ENCODE measurements at regions not wholly inside any gene's neighbourhood (a gene's known extent, or its start where the extent isn't known, plus 50 kb on each side); places are given as distances from the start of the nearest gene placed in this dataset.
"Not testable (repeated sequence)": the region's sequence is repeated elsewhere in the genome, so short reads cannot be mapped to it uniquely, and the experiment has no call there.

DNA sequence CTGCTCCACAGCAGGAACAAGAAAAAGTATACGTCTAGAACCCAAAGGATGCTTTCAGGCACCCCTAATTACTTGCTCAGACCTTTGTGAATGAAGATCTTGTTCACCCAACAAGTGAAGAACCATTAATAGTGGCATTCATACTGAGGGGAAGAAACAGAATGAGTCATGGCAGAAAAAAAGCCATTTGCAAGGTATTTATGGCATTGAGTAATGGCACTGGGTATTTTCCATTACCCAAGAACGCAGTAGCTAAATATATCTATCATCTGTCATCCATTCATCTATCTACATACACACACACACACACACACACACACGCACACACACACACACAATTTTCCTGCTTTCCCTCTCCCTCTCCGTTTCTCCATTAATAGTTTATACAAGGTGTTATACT, 56.4 kb upstream of the XIRP2 start:
- no peak for DNase-seq (ENCODE audit: low read depth)

DNA sequence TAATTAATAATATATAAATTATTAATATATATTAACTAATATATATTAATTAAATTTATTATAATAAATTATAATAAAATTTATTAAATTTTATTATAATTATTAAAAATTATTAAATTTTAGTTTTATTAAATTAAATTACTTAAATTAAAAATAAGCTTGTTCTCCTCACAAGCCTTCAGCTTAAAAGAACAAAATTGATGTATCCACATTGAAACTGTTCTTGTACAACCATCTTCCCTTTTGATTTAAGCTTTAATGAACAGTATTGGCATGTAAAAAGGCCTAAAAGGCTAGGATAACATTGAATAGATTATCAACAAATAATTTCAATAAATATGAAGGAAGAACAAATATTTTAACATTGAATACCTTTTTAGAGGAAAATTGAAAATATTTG, 62.4 kb upstream of the XIRP2 start:
- DNase-seq (ENCODE audit: low read depth) = no peak

GRCh38 chr2:166814335-166814734, 73.9 kb upstream of the XIRP2 start:
- DNase-seq (ENCODE audit: low read depth) = no peak

DNA sequence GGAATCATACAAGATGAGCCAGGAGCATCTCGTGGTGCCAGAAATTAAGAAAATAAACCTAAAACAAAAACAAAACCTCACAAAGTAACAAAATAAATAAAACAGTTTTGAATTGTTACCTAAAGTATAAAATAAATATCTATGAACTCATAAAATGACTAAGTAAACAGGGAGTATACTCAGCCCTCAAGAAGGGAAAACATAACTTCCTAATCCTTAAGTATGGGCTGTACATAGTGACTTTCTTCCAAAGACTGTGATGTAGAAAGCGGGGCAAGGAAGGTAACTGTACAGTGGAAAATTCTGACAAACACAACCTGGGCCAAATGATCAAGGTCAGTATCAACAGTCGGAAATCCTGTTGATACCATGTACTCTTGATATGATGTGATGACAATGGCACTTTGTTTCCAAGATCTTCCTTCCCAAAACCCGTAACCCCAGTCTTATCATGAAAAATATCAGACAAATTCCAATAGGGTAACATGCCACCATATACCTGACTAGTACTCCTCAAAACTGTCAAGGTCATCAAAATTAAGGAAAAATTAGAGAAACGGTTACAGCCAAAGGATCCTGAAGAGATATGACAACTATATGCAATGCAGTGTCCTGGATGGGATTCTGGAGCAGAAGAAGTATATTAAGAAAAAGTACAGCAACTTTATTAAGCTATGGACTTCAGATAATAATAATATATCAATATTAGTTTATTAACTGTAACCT, 76.0 kb upstream of the XIRP2 start:
- no peak for DNase-seq (ENCODE audit: low read depth)

DNA sequence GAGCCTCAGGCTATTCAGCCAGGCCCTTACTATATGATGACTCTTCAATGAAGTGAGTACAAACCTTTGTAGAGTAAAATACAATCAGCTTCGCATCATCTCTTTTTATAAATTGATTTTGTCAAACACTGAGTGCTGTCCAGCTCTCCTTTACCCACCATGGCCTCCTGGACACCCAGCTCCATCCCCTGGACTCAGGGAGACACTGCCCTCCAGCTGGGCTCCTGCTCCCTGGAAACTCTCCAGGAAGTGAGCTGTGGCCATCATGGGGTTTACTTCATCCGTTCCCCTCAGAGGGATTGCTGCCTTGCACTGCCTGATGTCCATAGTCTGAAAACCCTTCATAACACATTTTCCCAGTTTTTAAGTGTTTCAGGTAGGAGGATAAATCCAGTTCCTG, 82.5 kb upstream of the XIRP2 start:
- no peak for DNase-seq (ENCODE audit: low read depth)

- no peak for DNase-seq (ENCODE audit: low read depth)
Measured at GRCh38 chr2:166803373-166804000, 84.8 kb upstream of the XIRP2 start.

GRCh38 chr2:166802475-166802874, 85.8 kb upstream of the XIRP2 start:
- DNase-seq (ENCODE audit: low read depth) = no peak

DNA sequence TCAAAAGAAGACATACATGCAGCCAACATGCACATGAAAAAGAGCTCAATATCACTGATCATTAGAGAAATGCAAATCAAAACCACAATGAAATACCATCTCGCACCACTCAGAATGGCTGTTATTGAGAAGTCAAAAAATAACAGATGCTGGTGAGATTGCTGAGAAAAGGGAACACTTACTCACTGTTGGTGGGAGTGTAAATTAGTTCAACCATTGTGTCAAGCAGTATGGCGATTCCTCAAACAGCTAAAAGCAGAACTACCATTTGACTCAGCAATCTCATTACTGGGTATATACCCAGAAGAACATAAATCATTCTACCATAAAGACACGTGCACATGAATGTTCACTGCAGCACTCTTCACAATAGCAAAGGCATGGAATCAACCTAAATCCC, 95.5 kb upstream of the XIRP2 start:
- DNase-seq (ENCODE audit: low read depth) = no peak

DNA sequence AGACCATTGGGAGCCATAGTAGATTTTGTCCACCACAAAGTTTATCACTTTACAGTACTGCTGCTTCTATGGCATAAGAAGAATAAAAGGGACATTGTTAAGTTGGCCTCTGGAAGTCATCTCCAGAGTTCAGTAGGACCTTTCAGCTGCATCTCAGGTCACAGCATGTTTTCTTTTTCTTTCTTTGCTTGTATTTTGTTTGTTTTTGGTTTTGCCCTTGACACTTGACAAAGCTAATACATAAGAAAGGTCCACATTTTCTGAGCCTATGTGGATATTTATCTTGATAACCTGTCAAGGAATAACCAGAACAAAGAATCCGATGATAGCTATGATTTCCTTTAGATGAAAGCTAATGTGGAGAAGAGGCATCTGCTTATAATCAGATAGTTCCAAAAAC, 101.6 kb upstream of the XIRP2 start:
- DNase-seq (ENCODE audit: low read depth) = no peak

- no peak for DNase-seq (ENCODE audit: low read depth)
Measured at GRCh38 chr2:166784296-166784946, 103.9 kb upstream of the XIRP2 start.

DNA sequence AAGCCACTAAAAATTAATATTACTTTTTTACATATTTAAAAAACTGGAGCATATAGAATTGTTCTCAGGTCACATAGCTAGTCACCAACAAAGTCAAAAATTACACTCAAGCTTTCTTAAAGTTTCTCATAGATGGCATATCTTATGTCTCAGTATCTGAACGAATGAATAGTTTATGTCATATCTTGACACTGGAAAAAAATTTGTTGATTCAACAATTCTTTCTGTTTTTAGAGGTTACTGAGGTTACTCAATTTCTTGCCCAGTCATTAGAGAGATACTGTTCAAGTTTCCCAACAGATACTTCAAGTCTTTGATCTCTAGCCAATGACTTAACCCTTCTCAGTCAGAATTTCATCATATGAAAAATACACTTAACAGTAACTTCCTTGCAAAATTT, 113.1 kb upstream of the XIRP2 start:
- DNase-seq (ENCODE audit: low read depth) = no peak

DNA sequence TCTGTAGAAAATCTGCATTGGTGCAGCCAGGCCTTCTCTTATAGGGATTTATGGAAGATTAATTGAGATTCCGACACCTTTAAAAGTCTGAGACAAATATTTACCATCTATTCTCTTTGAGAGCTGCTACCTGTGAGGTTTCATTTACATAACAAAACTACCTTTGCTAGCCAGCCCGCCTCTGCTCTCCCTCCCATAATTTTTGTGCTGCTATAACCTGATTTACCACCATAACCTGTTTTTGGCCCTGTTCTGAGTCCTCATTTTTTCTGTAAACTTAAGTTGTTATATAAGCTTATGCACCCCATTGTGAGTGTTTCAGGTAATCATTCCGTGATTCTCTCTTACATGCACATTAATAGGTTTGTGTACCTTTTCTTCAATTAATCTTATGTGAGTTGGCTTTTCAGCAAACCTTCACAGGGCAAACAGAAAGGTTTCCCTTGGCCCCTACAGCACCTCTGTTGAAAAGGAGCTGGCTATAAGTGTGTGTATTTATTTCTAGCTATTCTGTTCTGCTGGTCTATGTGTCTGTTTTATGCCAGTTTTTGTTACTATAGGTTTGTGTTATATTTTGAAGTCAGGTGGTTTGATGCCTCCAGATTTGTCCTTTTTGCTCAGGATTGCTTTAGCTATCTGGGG, 114.9 kb upstream of the XIRP2 start:
- no peak for DNase-seq (ENCODE audit: low read depth)

DNA sequence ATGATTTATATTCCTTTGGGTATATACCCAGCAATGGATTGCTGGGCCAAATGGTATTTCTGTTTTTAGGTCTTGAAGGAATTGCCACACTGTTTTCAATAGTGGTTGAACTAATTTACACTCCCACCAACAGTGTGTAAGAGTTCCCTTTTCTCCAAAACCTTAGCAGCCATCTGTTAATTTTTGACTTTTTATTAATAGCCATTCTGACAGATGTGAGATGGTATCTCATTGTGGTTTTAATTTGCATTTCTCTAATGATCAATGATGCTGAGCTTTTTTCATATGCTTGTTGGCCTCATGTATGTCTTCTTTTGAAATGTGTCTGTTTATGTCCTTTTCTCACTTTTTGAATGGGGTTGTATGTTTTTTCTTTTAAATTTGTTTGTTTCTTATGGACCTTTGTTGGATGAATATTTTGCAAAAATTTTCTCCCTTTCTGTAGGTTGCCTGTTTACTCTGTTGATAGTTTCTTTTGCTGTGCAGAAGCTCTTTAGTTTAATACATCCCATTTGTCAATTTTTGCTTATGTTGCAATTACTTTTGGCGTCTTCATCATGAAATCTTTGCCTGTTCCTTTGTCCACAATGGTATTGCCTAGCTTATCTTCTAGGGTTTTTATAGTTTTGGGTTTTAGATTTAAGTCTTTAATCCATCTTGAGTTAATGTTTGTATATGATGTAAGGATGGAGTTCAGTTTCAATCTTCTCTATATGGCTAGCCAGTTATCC, 119.7 kb upstream of the XIRP2 start:
- DNase-seq (ENCODE audit: low read depth) = no peak

DNA sequence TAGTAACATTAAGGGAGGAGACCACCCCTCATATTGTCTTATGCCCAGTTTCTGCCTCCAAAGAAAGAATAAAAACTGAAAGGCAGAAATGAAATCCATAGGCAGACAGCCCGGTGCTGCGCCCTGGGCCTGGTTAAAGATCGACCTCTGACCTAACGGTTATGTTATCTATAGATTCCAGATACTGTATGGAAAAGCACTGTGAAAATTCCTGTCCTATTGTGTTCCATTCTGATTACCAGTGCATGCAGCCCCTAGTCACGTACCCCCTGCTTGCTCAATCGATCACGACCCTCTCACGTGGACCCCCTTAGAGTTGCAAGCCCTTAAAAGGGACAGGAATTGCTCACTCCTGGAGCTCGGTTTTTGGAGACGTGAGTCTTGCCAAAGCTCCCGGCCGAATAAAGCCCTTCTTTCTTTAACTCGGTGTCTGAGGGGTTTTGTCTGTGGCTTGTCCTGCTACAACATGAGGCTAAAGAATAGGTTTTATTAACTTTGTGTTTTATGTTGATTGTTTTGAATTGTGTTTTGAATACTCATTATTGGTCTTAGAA, 121.4 kb upstream of the XIRP2 start:
- not testable (repeated sequence) for DNase-seq (ENCODE audit: low read depth)

- no peak for DNase-seq (ENCODE audit: low read depth)
Measured at GRCh38 chr2:166766220-166766619, 122.1 kb upstream of the XIRP2 start.

- no peak for DNase-seq (ENCODE audit: low read depth)
Measured at GRCh38 chr2:166765141-166765540, 123.1 kb upstream of the XIRP2 start.

- DNase-seq (ENCODE audit: low read depth) = no peak
Measured at GRCh38 chr2:166764702-166765101, 123.6 kb upstream of the XIRP2 start.

DNA sequence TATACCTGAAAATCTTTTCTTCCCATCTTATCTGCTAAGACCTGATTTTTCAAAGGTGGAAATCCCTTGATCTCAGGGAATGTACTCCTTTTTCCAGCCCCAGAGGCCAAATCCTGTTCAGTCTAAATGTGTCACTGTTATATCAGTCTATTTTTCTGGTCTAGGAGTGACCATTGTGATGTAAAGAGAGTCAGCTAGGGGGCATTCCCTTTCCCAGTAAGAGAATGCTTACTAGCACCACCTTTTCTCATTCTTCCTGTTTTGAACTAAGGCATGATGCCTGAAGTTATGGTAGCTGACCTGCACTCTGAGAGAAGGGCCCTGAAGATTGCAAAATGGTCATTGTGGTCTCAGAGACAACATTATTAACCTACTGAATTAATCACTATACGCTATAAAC, 124.1 kb upstream of the XIRP2 start:
- no peak for DNase-seq (ENCODE audit: low read depth)

DNA sequence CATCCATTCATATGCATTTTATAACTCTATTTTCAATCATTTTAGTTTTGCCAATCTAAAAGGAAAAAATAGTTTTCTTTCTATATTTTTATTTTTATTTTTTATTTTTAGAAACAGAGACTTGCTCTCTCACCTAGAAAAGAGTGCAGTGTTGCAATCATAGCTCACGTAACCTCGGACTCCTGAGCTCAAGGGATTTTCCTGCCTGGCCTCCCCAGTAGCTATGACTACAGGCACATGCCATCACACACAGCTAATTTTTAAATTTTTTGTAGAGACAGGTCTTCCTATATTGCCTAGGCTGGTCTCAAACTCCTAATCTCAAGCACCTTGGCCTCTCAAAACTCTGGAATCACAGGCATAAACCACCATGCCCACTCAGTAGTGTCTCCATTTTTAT, 125.5 kb upstream of the XIRP2 start:
- no peak for DNase-seq (ENCODE audit: low read depth)

- DNase-seq (ENCODE audit: low read depth) = no peak
Measured at GRCh38 chr2:166758956-166759355, 129.3 kb upstream of the XIRP2 start.

GRCh38 chr2:166750624-166751023, 137.7 kb upstream of the XIRP2 start:
- DNase-seq (ENCODE audit: low read depth) = no peak

GRCh38 chr2:166744117-166744516, 144.2 kb upstream of the XIRP2 start:
- DNase-seq (ENCODE audit: low read depth) = not testable (repeated sequence)
